H9 (cell line): ENCODE measurements at regions not wholly inside any gene's neighbourhood (a gene's known extent, or its start where the extent isn't known, plus 50 kb on each side); places are given as distances from the start of the nearest gene placed in this dataset.

Experiments
- DNase-seq: peaks from one replicate; pipeline ENCODE4 v3.0.0-alpha.2; 2017
- H2AFZ ChIP-seq: one replicate; pipeline ENCODE4 v1.6.1; 2013; ENCODE audit warnings: mild to moderate bottlenecking, low read length, control low read depth, moderate library complexity
- H2AK5ac ChIP-seq: 2 replicates; pipeline ENCODE4 v1.6.1; 2013; ENCODE audit warnings: low read length, control low read depth, mixed read lengths; ENCODE audit not compliant: insufficient read length
- H2BK120ac ChIP-seq: one replicate; pipeline ENCODE4 v1.6.1; 2013; ENCODE audit warnings: low read depth, mild to moderate bottlenecking, low read length, control low read depth, inconsistent platforms; ENCODE audit not compliant: poor library complexity, severe bottlenecking
- H2BK12ac ChIP-seq: 2 replicates; pipeline ENCODE4 v1.6.1; 2013; ENCODE audit warnings: low read length, control low read depth, mixed read lengths, low read depth; ENCODE audit not compliant: insufficient read length
- H2BK15ac ChIP-seq: 2 replicates; pipeline ENCODE4 v1.6.1; 2013; ENCODE audit warnings: low read depth, low read length, control low read depth
- H2BK20ac ChIP-seq: one replicate; pipeline ENCODE4 v1.6.1; 2013; ENCODE audit warnings: low read depth, mild to moderate bottlenecking, low read length, control low read depth, inconsistent platforms; ENCODE audit not compliant: poor library complexity, severe bottlenecking
- H2BK5ac ChIP-seq: 2 replicates; pipeline ENCODE4 v1.6.1; 2013; ENCODE audit warnings: low read length, control low read depth, mixed read lengths; ENCODE audit not compliant: insufficient read length
- H3K14ac ChIP-seq: 2 replicates; pipeline ENCODE4 v1.6.1; 2013; ENCODE audit warnings: low read length, control low read depth; ENCODE audit not compliant: insufficient read depth
- H3K18ac ChIP-seq: 2 replicates; pipeline ENCODE4 v1.6.1; 2013; ENCODE audit warnings: low read depth, mild to moderate bottlenecking, mixed read lengths, low read length, control low read depth; ENCODE audit not compliant: insufficient read length
- H3K23ac ChIP-seq: 2 replicates; pipeline ENCODE4 v1.6.1; 2013; ENCODE audit warnings: low read length, control low read depth, mixed read lengths, low read depth; ENCODE audit not compliant: insufficient read length
- H3K23me2 ChIP-seq: 2 replicates; pipeline ENCODE4 v1.6.1; 2013; ENCODE audit warnings: low read depth, mild to moderate bottlenecking, mixed read lengths, low read length, control low read depth; ENCODE audit not compliant: insufficient read length, poor library complexity, severe bottlenecking
- H3K27ac ChIP-seq: 2 replicates; pipeline ENCODE4 v1.5.1; 2013; ENCODE audit warnings: low read length, control low read depth, mixed read lengths, low read depth; ENCODE audit not compliant: insufficient read length
- H3K27me3 ChIP-seq: 2 replicates; pipeline ENCODE4 v1.6.1; 2013; ENCODE audit warnings: low read length, control low read depth, inconsistent platforms; ENCODE audit not compliant: insufficient read depth
- H3K4ac ChIP-seq: 2 replicates; pipeline ENCODE4 v1.6.1; 2013; ENCODE audit warnings: low read depth, mild to moderate bottlenecking, control low read depth, inconsistent platforms, low read length, moderate library complexity
- H3K4me1 ChIP-seq: 2 replicates; pipeline ENCODE4 v1.6.1; 2013; ENCODE audit warnings: low read length, control low read depth, inconsistent platforms; ENCODE audit not compliant: insufficient read depth
- H3K4me2 ChIP-seq: 2 replicates; pipeline ENCODE4 v1.6.1; 2013; ENCODE audit warnings: low read length, control low read depth, mixed read lengths; ENCODE audit not compliant: insufficient read length, insufficient read depth
- H3K56ac ChIP-seq: 2 replicates; pipeline ENCODE4 v1.6.1; 2013; ENCODE audit warnings: low read depth, mild to moderate bottlenecking, mixed read lengths, low read length, control low read depth; ENCODE audit not compliant: insufficient read length
- H3K79me1 ChIP-seq: 2 replicates; pipeline ENCODE4 v1.6.1; 2013; ENCODE audit warnings: low read depth, mild to moderate bottlenecking, moderate library complexity, low read length, control low read depth, inconsistent platforms; ENCODE audit not compliant: insufficient read depth, poor library complexity, severe bottlenecking
- H3K79me2 ChIP-seq: 2 replicates; pipeline ENCODE4 v1.6.1; 2013; ENCODE audit warnings: low read length, control low read depth, inconsistent platforms; ENCODE audit not compliant: insufficient read depth
- H3K9ac ChIP-seq: 2 replicates; pipeline ENCODE4 v1.6.1; 2013; ENCODE audit warnings: low read length, control low read depth, mixed read lengths; ENCODE audit not compliant: insufficient read length; ENCODE audit errors: extremely low read depth
- H3K9me3 ChIP-seq: one replicate; pipeline ENCODE4 v1.6.1; 2013; ENCODE audit warnings: low read depth, low read length, inconsistent platforms; ENCODE audit not compliant: control insufficient read depth
- H3T11ph ChIP-seq: one replicate; pipeline ENCODE4 v1.6.1; 2013; ENCODE audit warnings: mild to moderate bottlenecking, low read length, control low read depth, inconsistent platforms
- H4K20me1 ChIP-seq: one replicate; pipeline ENCODE4 v1.6.1; 2013; ENCODE audit not compliant: control insufficient read depth, insufficient read length, insufficient read depth
- H4K5ac ChIP-seq: 2 replicates; pipeline ENCODE4 v1.6.1; 2013; ENCODE audit warnings: low read depth, mild to moderate bottlenecking, mixed read lengths, low read length, control low read depth; ENCODE audit not compliant: insufficient read length
- H4K8ac ChIP-seq: replicated peaks from 2 replicates; pipeline ENCODE4 v1.6.1; 2013; ENCODE audit warnings: low read length, control low read depth, mixed read lengths, low read depth; ENCODE audit not compliant: insufficient read length
- H4K91ac ChIP-seq: 2 replicates; pipeline ENCODE4 v1.6.1; 2013; ENCODE audit warnings: low read depth, mild to moderate bottlenecking, moderate library complexity, mixed read lengths, low read length, control low read depth; ENCODE audit not compliant: insufficient read length
- H3K27ac Mint-ChIP-seq, 3 experiments: 2 replicates in 2 of 3; 3 replicates in 1 of 3; pipeline ENCODE4 v1.8.0; 2020 to 2021; ENCODE audit warnings: mixed read lengths in 3 of 3, mild to moderate bottlenecking in 1 of 3, moderate library complexity in 1 of 3
- H3K27me3 Mint-ChIP-seq: 2 replicates; pipeline ENCODE4 v1.8.0; 2021; ENCODE audit warnings: low read depth, mild to moderate bottlenecking, moderate library complexity, mixed read lengths
- H3K36me3 Mint-ChIP-seq, 3 experiments: 2 replicates in 2 of 3; 3 replicates in 1 of 3; pipeline ENCODE4 v1.8.0; 2020 to 2021; ENCODE audit warnings: low read depth in 3 of 3, mixed read lengths in 3 of 3; ENCODE audit not compliant: insufficient read depth in 1 of 3
- H3K4me1 Mint-ChIP-seq, 2 experiments: 2 replicates each; pipeline ENCODE4 v1.8.0; 2020; ENCODE audit warnings: mixed read lengths in 2 of 2
- H3K4me3 Mint-ChIP-seq, 2 experiments: 2 replicates in 1 of 2; 3 replicates in 1 of 2; pipeline ENCODE4 v1.8.0; 2020 to 2021; ENCODE audit warnings: mild to moderate bottlenecking in 2 of 2, mixed read lengths in 2 of 2, moderate library complexity in 1 of 2
- H3K9me3 Mint-ChIP-seq, 2 experiments: 2 replicates in 1 of 2; 3 replicates in 1 of 2; pipeline ENCODE4 v1.8.0; 2020; ENCODE audit warnings: mild to moderate bottlenecking in 2 of 2, mixed read lengths in 2 of 2, moderate library complexity in 1 of 2
- CTCF ChIP-seq: fragments of 200-600 bp; sonication (generic); conservative IDR thresholded peaks from 3 replicates; pipeline ENCODE4 v1.8.0; 2021; ENCODE audit warnings: antibody characterized with exemption, mild to moderate bottlenecking
- WGBS: extraction: QIAGEN DNeasy Blood & Tissue Kit; methylation state at CpG from one replicate; pipeline ENCODE4 v1.1.7; 2013; ENCODE audit warnings: missing lambda C conversion rate, low lambda C conversion rate, mixed read lengths; ENCODE audit not compliant: insufficient read length; ENCODE audit errors: extremely low coverage; 5-methylcytosine and 5-hydroxymethylcytosine counted together

- Histone ChIP-seq H3K18ac (no peak overlapping the region), H2BK12ac (no peak overlapping the region), H3K79me1 (no peaks in the 10 kb centered on the region), H3K27me3 (no peaks in the 10 kb centered on the region), H3K9me3 (no peaks in the 10 kb centered on the region), H3K56ac (no peak overlapping the region), H3K23ac (no peak overlapping the region), H4K20me1 (no peaks in the 10 kb centered on the region), H3K23me2 (no peaks in the 10 kb centered on the region), H3K9ac (no peak overlapping the region), H3K27ac (no peak overlapping the region), H3K79me2 (no peaks in the 10 kb centered on the region), H3T11ph (no peak overlapping the region), H2AFZ (no peak overlapping the region), H2BK15ac (no peak overlapping the region), H4K91ac (no peak overlapping the region), H2AK5ac (no peak overlapping the region), H3K4me1 (peaks cover 5% of the 10 kb centered on the region; the same call in 1 of the 2 replicates), H3K4ac (no peak overlapping the region), H4K5ac (no peak overlapping the region), H3K4me2 (no peak overlapping the region), H4K8ac (no peak overlapping the region), H2BK5ac (no peak overlapping the region), H3K14ac (no peak overlapping the region), H2BK120ac (no peak overlapping the region), H2BK20ac (no peak overlapping the region)
- no peaks in the 10 kb centered on the region for H3K9me3 Mint-ChIP-seq
- DNase-seq, result no peak
- TF ChIP-seq CTCF, result no peak
- no peak overlapping the region for H3K4me3 Mint-ChIP-seq
- H3K36me3 Mint-ChIP-seq, result no peaks in the 10 kb centered on the region
- peaks cover 10 to 13% of the 10 kb centered on the region in 2 experiments for H3K4me1 Mint-ChIP-seq
- no CpG with 5 or more reads among the region's 1 CpG for WGBS
- no peak overlapping the region for H3K27ac Mint-ChIP-seq
- H3K27me3 Mint-ChIP-seq, result no peaks in the 10 kb centered on the region
Observed at GRCh38 chr12:18953505-18953904, 176.0 kb upstream of the PLEKHA5 start.
